ENCODE measurements at regions not wholly inside any gene's neighbourhood (a gene's known extent, or its start where the extent isn't known, plus 50 kb on each side); places are given as distances from the start of the nearest gene placed in this dataset.

- DNase-seq = no peak
Measured at GRCh38 chr20:50393990-50394561, 116.1 kb upstream of the PTPN1 start.

DNA sequence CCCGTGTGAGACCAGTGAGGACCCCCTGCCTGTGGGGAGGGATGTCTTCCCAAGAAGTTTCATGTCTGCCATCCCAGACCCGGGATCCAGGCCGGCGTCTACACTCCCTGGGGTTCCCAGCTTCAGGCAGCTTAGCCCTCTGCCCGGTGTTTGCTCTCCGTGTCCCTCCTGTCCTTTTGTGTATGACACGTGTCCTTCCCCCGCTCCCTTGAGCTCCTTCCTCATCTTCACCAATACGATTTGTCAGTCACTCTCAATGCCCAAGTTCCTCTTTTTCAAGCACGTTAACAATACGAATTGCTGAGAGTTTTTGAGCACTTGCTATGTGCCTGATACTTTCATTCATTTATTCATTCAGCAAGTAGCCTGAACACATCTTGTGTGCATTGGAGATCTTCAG is 115.6 kb upstream of the PTPN1 start:
- no peak for DNase-seq

DNA sequence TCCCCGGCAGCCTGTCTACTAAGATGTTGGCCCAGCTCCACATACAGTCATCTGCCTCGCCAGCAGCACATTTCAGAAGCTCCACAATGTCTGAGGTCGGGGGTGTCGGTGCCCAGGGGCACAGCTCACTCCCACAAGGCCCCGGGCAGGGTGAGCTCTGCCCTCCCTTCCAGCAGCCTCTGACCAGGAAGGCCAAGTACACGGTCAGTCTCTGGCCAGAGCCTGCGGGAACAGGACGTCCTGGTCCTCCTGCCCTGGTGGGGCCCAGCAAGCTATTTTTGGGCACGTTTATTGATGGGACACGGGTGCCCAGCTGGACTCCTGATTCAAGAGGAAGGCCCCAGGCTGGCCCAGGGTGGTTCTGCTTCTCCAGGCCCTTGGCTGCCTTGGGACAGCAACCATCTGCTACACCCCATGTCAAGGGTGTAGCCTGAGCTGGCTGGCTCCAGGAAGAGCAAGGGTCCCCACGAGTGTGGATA is 114.9 kb upstream of the PTPN1 start:
- DNase-seq = no peak

GRCh38 chr20:50395914-50396488 is 114.2 kb upstream of the PTPN1 start:
- DNase-seq = no peak

DNA sequence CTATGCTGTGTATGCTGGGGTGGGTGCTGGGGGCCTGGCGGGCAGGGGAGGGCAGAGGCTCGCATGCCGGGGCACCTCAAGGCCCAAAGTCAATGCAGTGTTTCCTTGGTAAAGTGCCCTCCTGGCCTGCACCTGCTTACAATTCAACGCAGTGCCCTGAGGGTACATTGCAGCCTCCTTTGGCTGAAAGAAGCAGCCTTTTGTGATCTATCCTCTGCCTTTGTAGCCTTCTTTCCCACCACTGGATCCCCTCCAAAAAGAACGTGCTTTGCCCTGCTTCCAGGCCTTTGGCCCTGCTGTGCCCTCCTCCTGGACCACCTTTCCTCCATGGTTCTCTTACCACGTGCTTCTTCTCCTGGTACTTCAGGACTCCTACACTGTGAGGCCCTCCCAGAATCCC is 113.6 kb upstream of the PTPN1 start:
- no peak for DNase-seq

- no peak for DNase-seq
Measured at GRCh38 chr20:50397058-50397457, 113.1 kb upstream of the PTPN1 start.

DNA sequence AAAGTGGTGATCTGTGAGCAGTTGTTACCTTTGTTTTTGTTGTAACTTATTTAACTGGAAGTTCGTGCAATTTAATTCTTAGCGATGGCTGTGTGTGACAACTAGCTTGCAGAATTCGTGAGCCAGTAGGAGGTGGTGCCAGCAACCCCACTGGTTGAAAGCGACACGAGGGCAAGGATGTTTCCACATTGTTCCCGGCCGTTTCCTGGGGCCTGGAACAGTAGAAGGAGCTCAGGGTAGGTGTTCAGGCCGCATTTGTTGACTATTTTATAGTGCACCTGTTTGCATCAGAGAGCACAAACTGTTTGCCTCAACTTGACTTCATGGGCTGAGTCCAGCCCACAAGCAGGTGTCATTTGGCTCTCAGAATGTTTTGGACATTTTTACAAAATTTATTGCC is 112.1 kb upstream of the PTPN1 start:
- no peak for DNase-seq

GRCh38 chr20:50398471-50398820 is 111.7 kb upstream of the PTPN1 start:
- DNase-seq = no peak

- peak; percentile 60 for DNase-seq
Measured at GRCh38 chr20:50398821-50399554, 111.2 kb upstream of the PTPN1 start.

- DNase-seq = no peak
Measured at GRCh38 chr20:50399555-50399916, 110.6 kb upstream of the PTPN1 start.

DNA sequence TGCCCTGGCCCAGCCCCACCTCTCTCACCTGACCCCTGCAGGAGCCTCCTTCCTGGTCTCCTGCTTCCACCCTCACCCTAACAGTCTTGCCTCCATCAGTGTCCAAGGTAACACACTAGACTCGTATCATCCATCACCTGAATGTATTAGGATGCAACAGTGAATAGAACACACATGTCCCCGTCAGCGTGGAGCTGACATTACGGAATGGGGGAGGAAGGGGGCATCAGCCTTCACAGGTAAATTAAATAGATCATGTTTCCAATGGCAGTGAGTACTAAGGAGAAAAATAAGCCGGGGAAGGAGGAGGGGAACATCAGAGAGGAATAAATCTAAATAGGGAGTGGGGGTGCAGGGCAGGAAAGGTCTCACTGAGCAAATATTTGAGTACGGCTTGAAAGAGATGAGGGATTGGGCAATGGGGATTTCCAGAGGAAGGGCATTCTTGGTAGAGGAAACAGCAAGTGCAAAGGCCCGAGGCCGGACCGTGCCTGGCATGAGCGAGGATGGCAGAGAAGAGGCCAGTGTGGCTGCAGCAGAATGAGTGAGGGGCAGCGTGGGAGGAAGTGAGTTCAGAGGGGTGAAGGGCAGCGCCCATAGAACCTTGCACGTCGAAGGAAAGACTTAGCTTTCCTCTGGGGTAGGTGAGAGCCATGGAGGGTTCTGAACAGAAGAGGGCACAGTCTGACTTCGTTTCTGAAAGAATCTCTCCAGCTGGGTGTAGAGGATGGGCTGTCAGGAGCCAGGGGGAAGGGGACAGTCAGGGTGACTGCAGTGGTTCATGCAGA is 110.1 kb upstream of the PTPN1 start:
- DNase-seq = no peak

GRCh38 chr20:50400705-50401586 is 109.2 kb upstream of the PTPN1 start:
- peak; percentile 15 for DNase-seq

- DNase-seq = no peak
Measured at GRCh38 chr20:50401587-50402418, 108.4 kb upstream of the PTPN1 start.

- no peak for DNase-seq
Measured at GRCh38 chr20:50403565-50404418, 106.4 kb upstream of the PTPN1 start.

DNA sequence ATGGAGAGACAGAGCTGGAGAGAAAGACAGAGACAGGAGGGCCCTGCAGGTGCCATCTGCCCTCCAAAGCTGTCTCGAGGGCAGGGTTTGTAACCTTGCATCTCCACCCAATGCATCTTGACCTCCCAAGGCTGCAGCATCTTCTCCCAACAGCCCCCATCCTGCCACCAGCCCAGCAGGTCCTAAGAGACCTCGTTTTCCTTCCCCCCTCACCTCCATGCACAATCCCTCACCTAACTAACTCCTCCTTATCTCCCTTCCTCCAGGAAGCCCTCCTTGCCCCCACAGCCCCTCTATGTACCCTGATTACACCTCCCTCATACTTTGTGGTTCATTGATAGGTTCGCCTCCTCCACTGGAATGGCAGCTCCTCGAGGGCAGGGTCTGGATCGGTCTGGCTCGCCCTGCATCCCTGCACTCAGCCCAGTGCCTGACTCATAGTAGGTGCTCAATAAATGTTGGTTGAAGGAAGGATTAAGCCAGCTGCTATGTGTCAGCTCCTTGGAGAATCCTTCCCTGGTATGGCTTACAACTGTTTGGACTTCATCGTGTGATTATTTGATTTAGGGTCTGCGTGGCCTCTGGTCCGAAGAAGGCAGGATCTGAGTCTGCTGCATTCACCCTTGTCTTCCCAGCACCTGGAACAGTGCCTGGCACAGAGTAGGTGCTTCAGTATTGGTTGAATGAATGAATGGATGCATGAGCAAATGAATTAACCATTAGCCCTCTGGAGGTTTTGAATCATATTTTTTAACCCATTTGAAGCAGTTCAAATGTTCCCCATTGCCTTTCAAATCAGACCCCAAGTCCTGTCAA is 105.6 kb upstream of the PTPN1 start:
- DNase-seq = no peak

- DNase-seq = no peak
Measured at GRCh38 chr20:50405235-50405914, 104.8 kb upstream of the PTPN1 start.

- DNase-seq = no peak
Measured at GRCh38 chr20:50405915-50406609, 104.1 kb upstream of the PTPN1 start.

DNA sequence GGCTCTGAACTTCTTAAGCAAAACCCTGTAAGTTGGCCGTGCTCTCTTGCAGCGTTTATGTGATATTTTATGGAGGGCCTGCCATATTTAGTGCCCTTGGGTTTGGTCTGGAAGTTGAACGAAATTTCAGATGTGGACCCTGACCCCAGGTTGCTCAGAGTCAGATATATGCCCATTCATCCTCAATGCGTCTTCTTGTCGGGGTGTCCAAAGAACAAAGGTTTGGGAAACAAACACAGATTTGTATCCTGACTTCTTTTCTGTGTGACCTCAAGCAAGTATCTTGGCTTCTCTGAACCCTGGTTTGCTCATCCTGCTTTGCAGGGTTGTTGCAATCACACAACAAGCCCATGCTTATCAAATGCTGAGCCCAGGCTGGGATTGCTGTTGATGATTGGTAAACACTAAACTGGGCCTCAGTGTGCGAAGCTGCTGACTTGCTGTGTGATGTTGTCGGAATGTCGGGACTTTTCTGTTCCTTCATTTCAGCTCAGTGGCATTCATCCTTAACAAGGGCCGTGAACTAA is 103.5 kb upstream of the PTPN1 start:
- DNase-seq = no peak
